ENCODE measurements at regions not wholly inside any gene's neighbourhood (a gene's known extent, or its start where the extent isn't known, plus 50 kb on each side); places are given as distances from the start of the nearest gene placed in this dataset.

GRCh38 chr18:5710676-5711075, 166.9 kb upstream of the EPB41L3 start:
- Histone ChIP-seq H3K9me3 (ENCODE audit: control insufficient read depth, low read length) (no peaks in the 10 kb centered on the region), H3K36me3 (ENCODE audit: control insufficient read depth, insufficient read depth, low read length) (no peaks in the 10 kb centered on the region), H3K4me1 (ENCODE audit: control insufficient read depth, insufficient read depth, low read length) (no peaks in the 10 kb centered on the region), H3K27me3 (ENCODE audit: control insufficient read depth, insufficient read depth, low read length, poor library complexity, severe bottlenecking) (no peaks in the 10 kb centered on the region), H3K27ac (ENCODE audit: low read depth, low read length) (no peak overlapping the region), H3K4me3 (ENCODE audit: low read length) (no peak overlapping the region), H3K9ac (ENCODE audit: extremely low read depth, low read length, poor library complexity, severe bottlenecking) (no peak overlapping the region)
- no peaks in the 10 kb centered on the region for H3K9me3 Mint-ChIP-seq
- no peak for DNase-seq
- 100% methylated on average over 2 of the region's 2 CpGs; no CpG with 5 or more reads in 1 of the 2 experiments for WGBS, 2 experiments (ENCODE audit: insufficient coverage in 1 of 2, insufficient read length in 1 of 2)
- H3K36me3 Mint-ChIP-seq (ENCODE audit: low read depth) = no peaks in the 10 kb centered on the region
- no peak overlapping the region for H3K27ac Mint-ChIP-seq
- H3K4me1 Mint-ChIP-seq = no peaks in the 10 kb centered on the region
- H3K4me3 Mint-ChIP-seq = no peak overlapping the region
- TF ChIP-seq, protein P1, sequence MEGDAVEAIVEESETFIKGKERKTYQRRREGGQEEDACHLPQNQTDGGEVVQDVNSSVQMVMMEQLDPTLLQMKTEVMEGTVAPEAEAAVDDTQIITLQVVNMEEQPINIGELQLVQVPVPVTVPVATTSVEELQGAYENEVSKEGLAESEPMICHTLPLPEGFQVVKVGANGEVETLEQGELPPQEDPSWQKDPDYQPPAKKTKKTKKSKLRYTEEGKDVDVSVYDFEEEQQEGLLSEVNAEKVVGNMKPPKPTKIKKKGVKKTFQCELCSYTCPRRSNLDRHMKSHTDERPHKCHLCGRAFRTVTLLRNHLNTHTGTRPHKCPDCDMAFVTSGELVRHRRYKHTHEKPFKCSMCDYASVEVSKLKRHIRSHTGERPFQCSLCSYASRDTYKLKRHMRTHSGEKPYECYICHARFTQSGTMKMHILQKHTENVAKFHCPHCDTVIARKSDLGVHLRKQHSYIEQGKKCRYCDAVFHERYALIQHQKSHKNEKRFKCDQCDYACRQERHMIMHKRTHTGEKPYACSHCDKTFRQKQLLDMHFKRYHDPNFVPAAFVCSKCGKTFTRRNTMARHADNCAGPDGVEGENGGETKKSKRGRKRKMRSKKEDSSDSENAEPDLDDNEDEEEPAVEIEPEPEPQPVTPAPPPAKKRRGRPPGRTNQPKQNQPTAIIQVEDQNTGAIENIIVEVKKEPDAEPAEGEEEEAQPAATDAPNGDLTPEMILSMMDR (conservative IDR thresholded peaks at IDR 0.05) = no peak
- peaks cover 4% of the 10 kb centered on the region for H3K27me3 Mint-ChIP-seq (ENCODE audit: insufficient read depth)

- H3K27ac Mint-ChIP-seq = no peak overlapping the region
- TF ChIP-seq, protein P1 (conservative IDR thresholded peaks at IDR 0.05) = peak; percentile 15
- H3K9me3 Mint-ChIP-seq = no peaks in the 10 kb centered on the region
- peaks cover 4% of the 10 kb centered on the region for H3K27me3 Mint-ChIP-seq (ENCODE audit: insufficient read depth)
- H3K36me3 ChIP-seq (ENCODE audit: control insufficient read depth, insufficient read depth, low read length) = no peaks in the 10 kb centered on the region
- no peaks in the 10 kb centered on the region for H3K4me1 Mint-ChIP-seq
- H3K36me3 Mint-ChIP-seq (ENCODE audit: low read depth) = no peaks in the 10 kb centered on the region
- H3K4me3 ChIP-seq (ENCODE audit: low read length) = no peak overlapping the region
- H3K27ac ChIP-seq (ENCODE audit: low read depth, low read length) = no peak overlapping the region
- H3K9ac ChIP-seq (ENCODE audit: extremely low read depth, low read length, poor library complexity, severe bottlenecking) = no peak overlapping the region
- H3K4me3 Mint-ChIP-seq = no peak overlapping the region
- no peak for DNase-seq
- no peaks in the 10 kb centered on the region for H3K9me3 ChIP-seq (ENCODE audit: control insufficient read depth, low read length)
- 91 to 100% methylated on average over 4 of the region's 4 CpGs for WGBS, 2 experiments (ENCODE audit: insufficient coverage in 1 of 2, insufficient read length in 1 of 2)
- H3K27me3 ChIP-seq (ENCODE audit: control insufficient read depth, insufficient read depth, low read length, poor library complexity, severe bottlenecking) = no peaks in the 10 kb centered on the region
- no peaks in the 10 kb centered on the region for H3K4me1 ChIP-seq (ENCODE audit: control insufficient read depth, insufficient read depth, low read length)
Measured at GRCh38 chr18:5710235-5710634, 166.4 kb upstream of the EPB41L3 start.

GRCh38 chr18:5709476-5710095, 165.8 kb upstream of the EPB41L3 start:
- H3K27ac ChIP-seq (ENCODE audit: low read depth, low read length) = no peak overlapping the region
- no peaks in the 10 kb centered on the region for H3K4me1 ChIP-seq (ENCODE audit: control insufficient read depth, insufficient read depth, low read length)
- Mint-ChIP-seq H3K27me3 (ENCODE audit: insufficient read depth) (peaks cover 4% of the 10 kb centered on the region), H3K4me1 (no peaks in the 10 kb centered on the region), H3K27ac (no peak overlapping the region), H3K9me3 (no peaks in the 10 kb centered on the region), H3K36me3 (ENCODE audit: low read depth) (no peaks in the 10 kb centered on the region), H3K4me3 (no peak overlapping the region)
- WGBS, 2 experiments (ENCODE audit: insufficient coverage in 1 of 2, insufficient read length in 1 of 2) = 94% methylated on average over 7 to 8 of the region's 8 CpGs
- H3K9me3 ChIP-seq (ENCODE audit: control insufficient read depth, low read length) = no peaks in the 10 kb centered on the region
- no peak for DNase-seq
- H3K27me3 ChIP-seq (ENCODE audit: control insufficient read depth, insufficient read depth, low read length, poor library complexity, severe bottlenecking) = no peaks in the 10 kb centered on the region
- H3K36me3 ChIP-seq (ENCODE audit: control insufficient read depth, insufficient read depth, low read length) = no peaks in the 10 kb centered on the region
- TF ChIP-seq, protein P1 (conservative IDR thresholded peaks at IDR 0.05) = no peak
- H3K4me3 ChIP-seq (ENCODE audit: low read length) = no peak overlapping the region
- no peak overlapping the region for H3K9ac ChIP-seq (ENCODE audit: extremely low read depth, low read length, poor library complexity, severe bottlenecking)
